Esophagus mucosa (tissue), 1 donor: ENCODE measurements at regions not wholly inside any gene's neighbourhood (a gene's known extent, or its start where the extent isn't known, plus 50 kb on each side); places are given as distances from the start of the nearest gene placed in this dataset.
"Not testable (repeated sequence)": the region's sequence is repeated elsewhere in the genome, so short reads cannot be mapped to it uniquely, and the experiment has no call there.

Experiments
- ATAC-seq: fragments of 200-7000 bp; cut with Tn5 transposase; one replicate; pipeline ENCODE4 v1.9.1; 2020
- donor health status: DM: yes; HTN: yes; CAD: no.

DNA sequence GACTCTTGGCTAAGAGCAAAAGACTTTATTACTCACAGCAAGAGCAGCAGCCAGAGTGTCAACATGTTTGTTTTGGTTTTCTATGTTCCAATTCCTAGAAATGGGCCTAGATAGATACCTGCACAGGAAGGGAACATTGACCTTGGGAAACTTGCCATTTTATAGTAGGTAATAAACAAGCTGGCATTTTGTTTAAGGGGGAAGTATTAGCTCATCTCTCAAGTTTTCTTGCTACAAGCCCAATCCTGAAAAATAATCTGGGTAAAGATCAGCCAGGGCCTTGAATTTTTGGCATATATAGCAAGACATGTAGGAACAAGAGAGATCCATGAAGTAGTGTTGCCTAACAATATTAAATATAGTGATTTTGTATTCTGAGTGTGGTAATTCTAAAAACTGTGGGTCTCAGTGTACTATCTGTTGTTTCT lies 51.4 kb upstream of the RGL1 start:
- peak; percentile 54 for ATAC-seq

DNA sequence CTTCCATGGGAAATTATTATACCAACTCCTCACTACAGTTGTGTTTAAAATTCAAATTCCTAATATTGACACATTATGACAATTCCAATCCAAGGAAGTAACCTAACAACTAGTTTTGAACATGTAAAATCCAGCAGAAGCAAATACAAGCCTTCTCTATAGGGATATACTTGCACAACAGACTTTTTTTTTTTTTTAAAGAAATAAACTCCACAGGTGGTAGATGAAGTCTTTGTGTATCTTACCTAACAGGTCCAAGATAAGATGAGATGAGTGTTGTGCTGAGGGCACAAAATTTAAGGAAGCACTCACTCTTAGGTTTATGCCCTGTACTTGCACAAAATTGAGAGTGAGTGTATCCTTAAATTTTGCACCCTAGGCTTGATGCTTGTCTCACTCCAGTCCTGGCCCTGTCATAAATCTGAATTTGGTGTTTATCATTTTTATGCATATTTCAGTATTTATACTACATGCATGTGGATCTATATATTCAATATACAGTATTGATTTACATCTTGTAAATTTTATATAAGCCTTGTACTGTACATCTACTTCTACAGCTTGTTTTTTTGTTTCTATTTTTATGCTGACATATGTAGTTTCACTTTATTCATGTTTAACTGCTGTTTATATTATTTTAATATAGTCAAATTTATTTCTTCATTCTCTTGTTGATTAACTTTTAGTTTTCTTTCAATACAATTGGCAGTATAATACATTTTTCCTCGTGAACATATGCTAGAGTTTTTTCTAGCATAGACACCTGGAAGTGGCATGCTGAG lies 60.6 kb upstream of the RGL1 start:
- no peak for ATAC-seq

DNA sequence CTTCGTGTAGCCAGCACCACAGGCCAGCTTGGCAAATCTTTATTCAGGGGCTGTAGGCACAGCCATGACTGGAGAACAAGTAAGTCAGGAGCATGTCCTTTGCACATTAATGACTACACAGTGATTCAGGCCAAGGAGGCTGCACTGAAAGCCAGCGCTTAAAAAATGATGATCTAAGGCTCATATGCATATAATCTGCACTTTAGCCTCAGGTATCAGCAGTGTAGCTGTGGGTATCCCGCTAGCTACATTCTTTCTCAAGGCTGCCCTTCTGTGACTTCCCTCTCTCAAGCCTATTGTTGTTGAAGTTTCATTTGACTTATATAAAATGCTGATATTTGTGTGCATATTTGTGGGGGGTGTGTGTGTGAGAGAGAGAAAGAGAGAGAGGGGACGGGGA lies 62.6 kb upstream of the RGL1 start:
- no peak for ATAC-seq

DNA sequence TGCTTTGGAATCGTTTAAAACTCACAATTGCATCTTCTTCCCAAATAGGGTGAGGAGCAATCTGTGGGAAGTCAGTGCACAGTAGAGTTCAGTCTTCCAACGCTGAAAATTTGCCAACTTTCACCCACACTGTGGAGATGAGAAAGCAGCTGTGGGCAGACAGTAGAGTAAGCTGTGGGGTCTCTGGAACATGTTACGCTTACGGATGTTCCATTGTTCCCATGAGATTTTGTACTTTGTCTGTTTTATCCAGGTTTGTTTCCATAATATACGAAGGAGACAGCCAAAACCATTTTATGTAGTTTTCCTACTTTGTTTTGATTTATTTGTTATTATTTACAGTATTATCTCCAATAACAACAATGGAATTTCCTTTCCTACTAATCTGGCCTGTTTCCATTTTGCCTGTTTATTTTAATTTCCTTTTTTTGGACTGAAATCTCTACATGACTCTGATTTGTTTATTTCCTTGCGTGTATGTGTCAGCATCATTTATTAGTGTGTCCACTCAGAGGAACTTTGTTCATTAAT lies 65.1 kb upstream of the RGL1 start:
- ATAC-seq = no peak

DNA sequence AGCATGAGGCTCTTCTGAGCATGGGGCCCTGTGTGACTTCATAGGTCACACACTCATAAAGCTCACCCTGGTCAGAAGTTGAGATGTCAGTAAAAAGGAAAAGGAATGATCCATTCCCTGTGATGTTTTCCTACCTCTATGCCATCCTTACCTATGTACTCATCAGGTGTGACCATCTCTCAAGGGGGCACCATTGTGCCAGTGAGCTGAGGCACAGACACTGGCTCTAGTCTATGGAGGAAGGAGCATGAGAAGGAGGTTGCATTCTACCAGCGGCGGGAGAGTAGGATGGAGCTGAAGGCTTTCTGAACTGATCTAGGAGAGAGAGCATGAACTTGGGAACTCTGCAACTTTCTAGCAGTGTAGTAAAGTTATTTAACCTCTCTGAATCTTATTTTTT lies 65.8 kb upstream of the RGL1 start:
- ATAC-seq = no peak

DNA sequence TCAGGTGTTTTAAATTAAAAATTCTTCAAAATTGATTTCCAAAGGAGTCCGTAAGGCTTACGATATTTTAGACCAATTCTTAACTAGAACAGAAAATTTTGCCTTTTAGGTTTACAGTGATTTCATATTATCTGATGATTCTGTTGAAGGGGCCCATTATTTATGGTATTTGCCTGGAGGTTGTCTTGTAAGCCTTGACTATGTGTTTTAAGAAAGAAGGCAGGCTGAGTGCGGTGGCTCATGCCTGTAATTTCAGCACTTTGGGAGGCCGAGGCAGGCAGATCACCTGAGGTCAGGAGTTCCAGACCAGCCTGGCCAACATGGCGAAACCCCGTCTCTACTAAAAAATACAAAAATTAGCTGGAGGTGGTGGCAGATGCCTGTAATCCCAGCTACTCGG lies 67.0 kb upstream of the RGL1 start:
- not testable (repeated sequence) for ATAC-seq

DNA sequence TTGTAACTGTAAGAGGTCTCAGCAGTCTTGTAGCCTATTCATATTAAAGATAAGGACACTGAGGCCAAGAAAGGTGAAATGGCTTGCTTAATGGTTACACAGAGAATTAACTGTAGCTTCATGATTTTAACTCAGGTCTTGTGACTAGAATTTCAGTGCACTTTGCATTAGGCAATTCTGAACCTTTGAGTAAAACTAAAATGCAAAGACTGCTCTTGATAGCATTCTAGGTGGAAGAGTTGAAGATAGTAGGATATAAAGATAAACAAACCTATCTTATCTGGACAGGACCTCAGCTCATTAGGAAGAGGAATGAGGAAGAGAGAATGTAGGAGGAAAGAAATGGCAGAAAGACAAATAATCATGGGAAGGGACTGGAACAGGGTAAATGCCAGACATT lies 68.6 kb upstream of the RGL1 start:
- no peak for ATAC-seq

DNA sequence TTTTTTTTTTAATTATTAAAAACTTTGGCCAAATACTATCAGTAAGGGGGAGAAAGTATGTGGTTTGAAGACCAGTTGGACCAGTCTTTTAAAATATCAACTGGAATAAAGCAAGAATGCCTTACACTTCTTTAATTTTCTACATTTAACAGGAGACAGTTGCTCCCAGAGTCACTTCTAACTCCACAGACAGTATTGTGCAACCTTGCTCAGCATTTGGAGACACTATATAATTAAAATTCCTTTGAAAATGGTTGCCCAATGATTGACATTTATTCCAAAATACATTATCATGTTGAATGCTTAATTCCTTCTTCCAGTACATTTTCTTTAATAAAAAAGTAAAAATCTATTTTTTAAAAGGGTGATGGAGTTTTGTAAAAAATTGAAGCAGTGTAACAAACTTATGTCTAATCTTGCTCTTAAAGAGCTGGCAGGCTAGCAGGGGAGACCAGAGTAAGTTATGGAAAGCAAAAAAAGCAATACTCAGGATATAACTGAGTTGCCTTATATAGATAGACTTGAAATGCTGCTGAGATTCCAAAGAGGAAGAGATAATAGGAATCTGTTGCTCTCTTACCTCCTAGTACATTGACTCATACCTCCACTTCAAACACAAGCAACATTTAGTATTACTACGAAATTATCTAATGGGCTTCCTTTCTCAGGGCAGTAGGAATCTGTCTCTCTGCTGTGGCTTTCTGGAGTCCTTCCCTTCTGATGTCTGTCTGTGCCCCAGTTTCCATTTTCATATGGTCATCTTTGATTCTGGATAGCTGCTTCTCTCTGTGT lies 69.7 kb upstream of the RGL1 start:
- ATAC-seq = no peak

DNA sequence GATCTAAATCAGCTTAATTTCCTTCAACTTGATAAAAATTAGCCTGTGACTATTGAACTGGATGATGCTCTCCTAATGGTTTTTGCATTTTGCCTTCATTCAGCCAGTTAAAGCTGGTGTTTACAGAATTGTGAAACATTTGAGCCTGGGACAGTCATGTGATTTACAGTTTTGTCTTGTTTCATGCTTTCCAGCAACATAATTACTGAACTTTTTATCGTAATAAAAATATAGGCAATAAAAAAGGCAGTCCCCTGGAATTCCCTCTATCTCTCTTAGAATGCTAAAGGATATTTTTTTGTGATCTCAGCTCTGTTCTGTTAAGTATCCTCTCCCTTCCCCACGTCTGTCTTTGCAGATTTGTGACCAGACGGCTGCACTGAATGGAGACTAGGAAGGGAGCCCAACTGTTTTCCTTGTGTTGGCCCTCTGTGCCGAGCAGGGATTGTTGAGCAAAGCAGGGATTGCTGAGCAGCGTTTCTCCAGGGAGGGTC lies 70.3 kb upstream of the RGL1 start:
- ATAC-seq = no peak

DNA sequence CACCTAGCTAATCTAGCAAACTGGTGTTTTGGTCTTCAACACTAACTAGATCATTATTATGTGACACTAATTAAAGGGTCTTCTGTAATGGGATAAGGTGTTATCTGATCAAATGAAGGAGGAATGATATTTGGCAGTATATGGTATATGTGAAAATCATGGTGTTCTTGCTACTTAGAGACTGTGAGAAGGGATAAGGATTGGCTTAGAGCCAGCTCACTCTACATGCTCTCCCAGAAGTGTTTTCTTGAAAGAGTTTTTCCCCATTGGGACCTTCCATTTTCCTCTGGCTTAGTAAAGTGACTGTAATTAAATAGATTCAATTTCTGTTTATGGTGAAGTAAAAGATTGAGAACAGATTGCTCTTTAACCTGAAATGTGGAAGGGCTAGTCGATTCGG lies 71.2 kb upstream of the RGL1 start:
- no peak for ATAC-seq

DNA sequence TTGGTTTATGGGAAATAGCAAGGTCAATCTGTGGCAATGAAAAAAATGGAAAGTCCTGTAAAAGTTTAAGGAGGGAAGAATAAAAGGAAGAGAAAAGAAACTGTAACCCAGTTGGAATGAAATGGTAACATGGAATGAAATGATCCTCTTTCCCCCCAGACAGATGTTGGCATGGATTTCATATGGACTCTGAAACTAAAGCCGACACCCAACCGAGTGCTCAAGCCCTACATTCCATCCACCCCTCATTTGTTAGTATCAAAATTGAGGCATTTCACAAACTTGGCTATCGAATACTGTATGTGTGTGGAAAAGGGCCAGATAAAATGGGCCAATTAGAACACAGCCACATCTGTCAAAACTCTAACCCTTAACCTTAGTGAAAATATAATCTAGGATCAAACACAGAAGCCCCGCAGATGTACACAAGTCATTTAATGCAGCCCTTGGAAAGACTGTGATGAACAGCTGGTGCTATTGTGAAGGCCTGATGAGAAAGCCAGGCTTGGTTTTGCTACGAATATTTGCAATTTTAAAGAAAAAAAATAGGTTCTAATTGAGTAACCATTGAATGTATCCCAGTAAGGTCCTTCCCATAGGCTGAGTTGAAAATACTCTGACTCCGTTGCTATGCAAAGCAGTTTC lies 72.6 kb upstream of the RGL1 start:
- ATAC-seq = no peak

DNA sequence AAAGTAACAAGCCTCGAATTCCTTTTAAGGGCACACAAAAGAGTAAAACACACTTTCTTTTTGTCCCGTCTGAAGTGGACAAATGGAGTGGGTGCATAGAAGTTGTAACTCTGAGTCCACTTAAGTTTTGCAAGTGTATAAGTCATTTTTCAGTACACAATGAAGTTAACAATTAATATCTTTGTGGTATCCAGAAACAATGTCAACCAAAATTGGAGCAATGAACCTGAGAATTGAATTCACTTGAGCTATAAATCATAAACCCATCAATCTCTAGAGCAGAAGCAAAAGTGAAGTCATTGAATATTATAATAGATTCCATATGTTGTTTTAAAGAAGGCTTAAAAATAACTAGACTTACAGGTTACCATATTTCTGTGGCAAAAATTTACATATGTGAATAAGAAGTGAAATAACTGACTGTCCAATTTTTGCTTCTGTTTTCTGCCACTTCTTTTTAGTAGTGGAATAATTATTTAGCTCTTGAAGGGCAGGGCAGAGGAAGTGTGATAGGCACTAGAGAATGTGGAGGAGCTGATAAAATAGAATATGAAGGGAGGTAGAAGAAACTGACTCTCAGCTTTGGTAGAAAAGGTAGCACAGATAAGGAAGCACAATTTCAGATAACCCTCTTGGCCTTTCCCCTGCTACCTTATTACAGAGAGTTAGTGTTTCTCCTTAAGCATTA lies 73.9 kb upstream of the RGL1 start:
- ATAC-seq = no peak

DNA sequence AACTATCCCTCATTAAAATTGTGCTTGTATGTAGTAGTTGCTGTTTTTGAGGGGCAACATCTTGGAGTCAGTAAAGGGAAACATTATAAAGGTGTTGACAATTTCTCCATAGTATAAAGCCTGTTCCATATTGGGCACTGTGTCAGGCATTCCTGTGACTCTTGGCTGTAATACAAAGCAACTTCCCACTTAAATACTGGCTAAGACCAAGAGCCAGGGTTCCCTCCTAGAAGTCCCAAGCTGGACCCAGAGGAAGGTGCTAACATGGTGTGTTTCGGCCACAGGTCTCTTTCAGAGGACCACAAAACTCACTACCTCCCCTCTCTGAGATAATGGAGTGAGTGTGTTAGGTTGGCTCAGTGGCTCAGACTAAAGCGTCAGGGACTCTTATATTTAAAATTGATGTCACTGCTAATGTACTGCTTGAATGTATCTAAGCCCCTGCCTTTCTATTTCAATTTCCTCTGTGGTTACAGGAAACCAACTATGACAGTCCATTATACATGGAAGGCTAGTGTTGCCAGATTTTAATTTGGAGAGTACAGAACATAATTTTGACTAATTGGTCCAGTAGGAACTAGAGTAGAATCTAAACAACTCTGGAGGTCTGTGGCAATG lies 74.7 kb upstream of the RGL1 start:
- ATAC-seq = no peak

DNA sequence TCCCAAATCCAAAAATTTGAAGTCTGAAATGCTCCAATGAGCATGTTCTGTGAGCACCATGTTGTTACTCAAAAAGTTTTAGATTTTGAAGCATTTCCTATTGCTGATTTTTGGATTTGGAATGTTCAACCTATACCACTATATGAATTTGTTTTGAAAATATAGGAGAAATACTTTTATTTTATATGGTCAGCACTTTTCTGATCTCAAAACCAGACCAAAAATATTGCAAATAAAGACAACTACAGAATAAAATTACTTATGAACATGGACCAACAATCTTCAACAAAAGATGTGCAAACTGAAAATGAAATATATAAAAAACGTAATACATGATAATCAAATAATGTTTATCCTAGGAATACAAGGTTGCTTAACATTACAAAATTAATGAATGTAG lies 73.7 kb upstream of the APOBEC4 start:
- no peak for ATAC-seq

DNA sequence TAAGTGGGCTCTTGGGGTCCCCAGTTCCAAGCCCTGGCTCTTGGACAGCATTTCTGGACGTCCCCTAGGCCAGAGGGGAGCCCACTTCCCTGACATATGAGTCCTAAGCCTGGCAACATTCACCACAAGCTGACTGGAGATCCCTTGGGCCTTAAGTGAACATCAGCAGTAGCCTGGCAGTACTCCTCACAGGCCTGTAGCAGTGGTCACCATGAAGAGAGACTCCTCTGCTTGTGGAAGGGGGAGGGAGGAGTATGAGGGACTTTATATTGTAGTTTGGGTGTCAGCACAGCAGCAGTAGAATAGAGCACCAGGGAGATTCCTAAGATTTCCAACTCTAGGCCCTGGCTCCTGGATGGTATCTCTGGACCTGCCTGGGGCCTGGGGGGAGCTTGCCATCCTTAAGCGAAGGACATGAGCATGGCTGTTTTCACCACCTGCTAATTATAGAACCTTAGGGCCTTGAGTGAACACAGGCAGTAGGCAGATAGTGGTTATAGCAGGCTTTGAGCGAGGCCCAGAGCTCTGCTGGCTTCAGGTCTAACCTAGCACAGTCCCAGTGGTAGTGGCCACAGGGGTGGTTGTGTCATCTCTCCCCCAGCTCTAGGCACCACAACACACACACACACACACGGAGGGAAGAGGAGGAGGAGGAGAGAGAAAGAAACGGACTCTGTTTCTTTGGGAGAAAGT lies 71.4 kb upstream of the APOBEC4 start:
- ATAC-seq = no peak

DNA sequence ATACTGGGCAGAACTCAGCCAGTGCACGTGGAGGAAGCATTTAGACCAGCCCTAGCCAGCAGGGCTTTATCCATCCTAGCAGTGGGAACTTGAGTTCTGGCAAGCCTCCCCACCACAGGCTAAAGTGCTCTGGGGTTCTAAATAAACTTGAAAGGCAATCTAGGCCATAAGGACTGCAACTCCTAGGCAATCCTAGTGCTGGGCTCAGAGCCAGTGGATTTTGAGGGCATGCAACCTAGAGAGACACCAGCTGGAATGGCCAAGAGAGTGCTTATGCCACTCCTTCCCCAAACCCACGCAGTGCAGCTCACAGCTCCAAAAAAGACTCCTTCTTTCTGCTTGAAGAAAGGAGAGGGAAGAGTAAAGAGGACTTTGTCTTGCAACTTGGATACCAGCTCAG lies 70.5 kb upstream of the APOBEC4 start:
- no peak for ATAC-seq

DNA sequence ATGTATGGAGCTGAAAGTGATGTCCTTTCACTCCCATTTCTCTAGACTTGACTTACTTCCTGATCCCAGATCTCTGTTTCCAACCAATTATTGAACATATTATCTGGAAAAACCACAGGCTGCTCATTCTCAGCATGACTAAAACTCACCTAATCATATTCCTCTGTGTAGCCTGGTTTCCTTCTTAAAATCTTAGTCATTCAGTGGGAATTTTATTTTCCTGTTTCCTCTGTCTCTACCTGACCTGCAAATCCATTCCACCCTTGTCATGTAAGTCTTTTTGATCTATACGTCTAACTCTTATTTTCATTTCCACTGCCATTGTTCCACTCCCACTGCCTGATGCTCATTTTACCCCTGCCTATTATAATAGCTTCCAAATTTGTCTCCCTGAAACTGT lies 67.9 kb upstream of the APOBEC4 start:
- ATAC-seq = no peak

DNA sequence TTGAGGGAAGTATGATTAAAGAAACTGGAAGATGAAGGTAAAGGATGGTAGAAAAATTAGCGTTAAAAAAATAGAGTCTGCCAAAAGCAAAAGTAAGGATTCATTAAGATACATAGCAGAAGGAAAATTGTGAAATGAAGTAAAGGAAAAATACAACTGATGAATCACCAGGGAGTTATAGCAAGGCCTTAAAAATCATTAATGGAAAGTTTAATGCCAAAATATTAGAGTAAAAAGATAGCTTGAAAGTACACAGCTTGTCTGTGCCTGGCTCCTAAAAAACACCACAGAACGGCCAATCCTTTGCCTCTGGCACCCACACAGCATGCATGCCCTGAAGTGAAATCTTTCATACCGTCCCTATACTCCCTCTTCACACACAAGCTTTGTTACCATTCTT lies 66.9 kb upstream of the APOBEC4 start:
- ATAC-seq = no peak

DNA sequence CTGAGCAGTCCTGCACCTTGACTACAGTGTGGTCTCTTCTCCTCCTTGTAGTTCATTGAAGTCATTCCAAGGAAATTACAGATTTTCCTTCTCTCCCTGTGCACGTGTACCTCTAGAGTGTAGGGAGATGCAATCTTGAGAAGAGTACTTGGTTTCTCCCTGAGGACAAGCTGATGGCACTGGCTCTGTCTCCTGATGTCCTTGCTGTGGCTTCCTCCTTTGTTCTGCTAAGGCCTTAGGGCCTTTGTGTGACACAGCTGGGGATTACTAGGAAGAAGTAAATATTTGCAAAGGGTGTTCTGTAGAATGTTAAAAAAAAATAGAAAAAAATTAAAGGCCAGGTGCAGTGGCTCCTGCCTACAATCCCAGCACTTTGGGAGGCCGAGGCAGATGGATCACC lies 66.2 kb upstream of the APOBEC4 start:
- no peak for ATAC-seq

DNA sequence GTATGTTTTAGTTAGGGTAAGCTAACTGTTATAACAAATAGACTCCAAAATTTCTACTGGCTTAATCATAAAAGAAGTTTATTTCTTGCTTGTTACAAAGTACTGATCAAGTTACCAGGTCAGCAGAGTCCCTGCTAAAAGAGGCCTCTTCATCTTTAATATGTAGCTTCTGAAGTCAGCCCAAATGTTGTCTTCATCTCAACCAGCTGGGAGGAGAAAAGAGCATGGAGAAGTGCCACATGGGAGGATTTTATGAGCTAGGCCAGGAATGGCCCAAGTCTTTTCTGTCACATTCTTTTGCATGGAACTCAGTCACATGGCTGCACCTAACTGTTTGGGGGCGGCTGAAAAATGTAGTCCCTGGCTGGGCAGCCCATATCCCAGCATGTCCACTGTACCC lies 63.2 kb upstream of the APOBEC4 start:
- ATAC-seq = no peak

DNA sequence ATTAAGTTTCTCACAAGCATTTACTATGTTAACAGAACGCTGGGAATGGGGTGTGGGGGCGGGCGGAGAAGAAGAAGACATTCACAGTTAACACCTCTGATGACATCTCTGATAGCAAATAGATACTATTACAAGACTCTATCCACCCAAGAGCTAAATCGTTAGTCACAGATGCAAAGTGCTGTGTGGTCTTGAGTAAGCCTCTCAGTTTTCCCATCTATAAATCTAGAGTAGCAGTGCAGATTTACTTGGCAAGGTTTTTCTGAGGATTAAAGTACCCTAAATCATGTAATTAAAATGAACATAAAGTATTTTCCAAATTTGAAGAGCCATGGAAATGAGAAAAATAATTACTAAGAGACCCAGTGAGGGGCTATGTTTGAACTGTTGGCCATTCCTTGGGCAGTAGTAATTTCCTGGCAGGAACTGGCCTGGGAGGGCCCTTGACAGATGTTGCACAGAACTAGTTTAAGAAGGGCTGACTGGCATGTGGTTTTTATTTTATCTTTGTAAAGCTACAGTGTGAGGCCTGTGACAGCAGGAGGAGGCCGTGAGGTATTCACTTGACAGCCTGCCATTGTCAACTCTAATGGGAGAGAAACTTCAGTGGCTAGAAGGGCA lies 58.7 kb upstream of the APOBEC4 start:
- ATAC-seq = no peak
